Lower leg skin (tissue), 3 donors: ENCODE measurements at regions not wholly inside any gene's neighbourhood (a gene's known extent, or its start where the extent isn't known, plus 50 kb on each side); places are given as distances from the start of the nearest gene placed in this dataset.

Experiments
- POLR2A ChIP-seq, 2 donors: fragments of 450-650 bp; IDR thresholded peaks; one replicate each; pipeline ENCODE4 v1.6.1; 2016 to 2017; ENCODE audit warnings: antibody characterized with exemption in 2 of 2, mild to moderate bottlenecking in 1 of 2, moderate library complexity in 1 of 2
- TF ChIP-seq, protein P1 (sequence below), 3 donors: fragments of 450-650 bp; IDR thresholded peaks; one replicate each; pipeline ENCODE4 v1.5.1; 2016; ENCODE audit warnings: antibody characterized with exemption in 3 of 3, mild to moderate bottlenecking in 3 of 3, moderate library complexity in 2 of 3

DNA sequence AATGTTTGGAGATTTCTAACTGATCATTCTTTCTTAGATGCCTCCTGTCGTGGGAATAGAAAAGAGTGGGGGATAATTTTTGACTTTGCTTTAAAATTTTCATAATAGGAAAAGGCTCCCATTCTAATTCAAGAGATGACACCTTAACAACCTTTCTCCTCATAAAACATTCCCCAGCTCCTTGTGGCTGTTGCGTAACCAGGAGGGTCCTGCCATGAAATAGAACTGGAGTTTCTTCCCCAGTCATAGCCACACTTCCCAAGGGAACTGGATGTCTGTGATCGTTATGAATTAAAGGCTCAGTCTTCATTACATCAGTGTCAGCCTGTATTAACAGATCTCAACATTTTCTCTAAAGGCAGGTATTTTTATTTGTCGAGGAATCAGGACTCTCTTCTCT lies 119.9 kb upstream of the DAP start:
- TF ChIP-seq, protein P1, sequence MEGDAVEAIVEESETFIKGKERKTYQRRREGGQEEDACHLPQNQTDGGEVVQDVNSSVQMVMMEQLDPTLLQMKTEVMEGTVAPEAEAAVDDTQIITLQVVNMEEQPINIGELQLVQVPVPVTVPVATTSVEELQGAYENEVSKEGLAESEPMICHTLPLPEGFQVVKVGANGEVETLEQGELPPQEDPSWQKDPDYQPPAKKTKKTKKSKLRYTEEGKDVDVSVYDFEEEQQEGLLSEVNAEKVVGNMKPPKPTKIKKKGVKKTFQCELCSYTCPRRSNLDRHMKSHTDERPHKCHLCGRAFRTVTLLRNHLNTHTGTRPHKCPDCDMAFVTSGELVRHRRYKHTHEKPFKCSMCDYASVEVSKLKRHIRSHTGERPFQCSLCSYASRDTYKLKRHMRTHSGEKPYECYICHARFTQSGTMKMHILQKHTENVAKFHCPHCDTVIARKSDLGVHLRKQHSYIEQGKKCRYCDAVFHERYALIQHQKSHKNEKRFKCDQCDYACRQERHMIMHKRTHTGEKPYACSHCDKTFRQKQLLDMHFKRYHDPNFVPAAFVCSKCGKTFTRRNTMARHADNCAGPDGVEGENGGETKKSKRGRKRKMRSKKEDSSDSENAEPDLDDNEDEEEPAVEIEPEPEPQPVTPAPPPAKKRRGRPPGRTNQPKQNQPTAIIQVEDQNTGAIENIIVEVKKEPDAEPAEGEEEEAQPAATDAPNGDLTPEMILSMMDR (IDR thresholded peaks at IDR 0.05) = no peak
- TF ChIP-seq POLR2A (IDR thresholded peaks at IDR 0.05) = no peak
